C4-2B (cell line): ENCODE measurements at regions not wholly inside any gene's neighbourhood (a gene's known extent, or its start where the extent isn't known, plus 50 kb on each side); places are given as distances from the start of the nearest gene placed in this dataset.

Source experiments
- H3K27ac ChIP-seq: fragments of 450-650 bp; 2 replicates; pipeline ENCODE4 v1.5.1; 2017
- CTCF ChIP-seq: fragments of 450-650 bp; conservative IDR thresholded peaks from 2 replicates; pipeline ENCODE4 v1.5.1; 2017; ENCODE audit warnings: mild to moderate bottlenecking
- ZFX ChIP-seq: fragments of 450-650 bp; IDR thresholded peaks from 2 replicates; pipeline ENCODE4 v1.6.1; 2017

- no peak overlapping the region for H3K27ac ChIP-seq
- TF ChIP-seq CTCF (no peak), ZFX (no peak)
Measured at GRCh38 chr14:51392416-51392815, 152.4 kb downstream of the TMX1 start.

GRCh38 chr14:51394384-51394783 is 154.3 kb downstream of the TMX1 start:
- no peak for TF ChIP-seq CTCF
- no peak for TF ChIP-seq ZFX
- peak overlapping the region; percentile 23 for H3K27ac ChIP-seq

GRCh38 chr14:51394804-51395203 is 154.8 kb downstream of the TMX1 start:
- peak overlapping the region; percentile 23 for H3K27ac ChIP-seq
- TF ChIP-seq CTCF: no peak
- no peak for TF ChIP-seq ZFX

- TF ChIP-seq CTCF: no peak
- TF ChIP-seq ZFX: no peak
- H3K27ac ChIP-seq: peak overlapping the region; percentile 23
Measured at GRCh38 chr14:51395361-51395849, 155.4 kb downstream of the TMX1 start.

GRCh38 chr14:51396222-51396815 is 156.3 kb downstream of the TMX1 start:
- TF ChIP-seq CTCF (no peak), ZFX (no peak)

GRCh38 chr14:51398898-51399297 is 158.9 kb downstream of the TMX1 start:
- TF ChIP-seq ZFX (no peak), CTCF (no peak)
- H3K27ac ChIP-seq: no peak overlapping the region

More at GRCh38 chr14:51396222-51396815, 156.3 kb downstream of the TMX1 start:
- H3K27ac ChIP-seq: no peak overlapping the region; the same call in 1 of the 2 replicates

- H3K27ac ChIP-seq: no peak overlapping the region
- TF ChIP-seq CTCF: no peak
Measured at GRCh38 chr14:51400139-51400538, 160.1 kb downstream of the TMX1 start.
